ENCODE measurements at regions not wholly inside any gene's neighbourhood (a gene's known extent, or its start where the extent isn't known, plus 50 kb on each side); places are given as distances from the start of the nearest gene placed in this dataset.
A peak's percentile ranks its signal among the peaks of the same experiment; 100 is the strongest.

DNA sequence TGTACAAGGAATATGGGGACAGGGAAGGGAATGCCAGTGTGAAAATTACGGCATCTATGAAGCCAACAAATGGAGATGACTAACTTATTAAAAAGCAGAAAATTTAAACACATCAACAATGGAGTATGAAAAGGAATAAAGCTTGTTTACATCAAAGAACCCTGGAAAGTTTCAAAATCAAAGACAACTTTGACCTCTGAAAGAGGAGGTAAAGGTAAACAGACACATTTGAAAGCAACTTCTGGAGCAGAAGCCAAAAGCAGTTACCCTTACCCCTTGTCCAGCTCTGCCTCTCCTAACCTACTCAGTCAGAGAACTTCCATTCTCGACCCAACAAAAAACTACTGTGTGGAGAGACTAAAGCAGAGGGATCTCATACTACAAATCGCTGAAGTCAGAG is 184.3 kb downstream of the DUSP6 start:
- Histone ChIP-seq H3K27ac (ENCODE audit: low read length) (peak overlapping the region; percentile 5), H3K36me3 (ENCODE audit: control insufficient read depth in 1 of 2, insufficient read depth in 2 of 2, low read length in 2 of 2) (no peaks in the 10 kb centered on the region), H3K27me3 (ENCODE audit: low read depth, low read length) (no peaks in the 10 kb centered on the region), H3K9me3 (ENCODE audit: control insufficient read depth in 1 of 2, low read length in 2 of 2) (peaks cover 0 to 2% of the 10 kb centered on the region in 2 donors), H3K4me1 (ENCODE audit: control insufficient read depth in 1 of 2, insufficient read depth in 2 of 2, low read length in 2 of 2) (peaks cover 21 to 30% of the 10 kb centered on the region in 2 donors), H3K4me3 (ENCODE audit: low read depth in 1 of 2, low read length in 2 of 2) (peak overlapping the region in 1 of 2 donors; percentile 18)

DNA sequence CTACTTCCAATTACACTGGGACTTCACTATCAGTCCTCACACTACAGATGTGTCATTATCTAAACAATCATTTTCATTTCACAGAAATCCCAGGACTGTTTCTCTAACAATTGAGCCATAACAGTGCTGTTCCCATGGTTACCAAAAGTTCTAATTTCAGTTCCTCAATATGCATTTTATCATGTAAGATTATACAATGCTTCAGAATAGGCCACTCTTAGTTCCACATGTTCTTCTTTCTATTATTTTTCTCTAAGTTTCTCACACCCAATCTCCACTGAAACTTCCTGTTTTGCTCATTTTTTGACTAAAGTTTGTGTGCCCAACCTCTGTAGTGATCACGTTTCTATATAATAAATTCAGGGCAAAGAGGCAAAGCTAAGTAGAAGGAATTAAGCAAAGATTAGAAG is 185.8 kb downstream of the DUSP6 start:
- Histone ChIP-seq H3K9me3 (ENCODE audit: control insufficient read depth in 1 of 2, low read length in 2 of 2) (no peaks in the 10 kb centered on the region), H3K4me3 (ENCODE audit: low read depth in 1 of 2, low read length in 2 of 2) (no peak overlapping the region), H3K36me3 (ENCODE audit: control insufficient read depth in 1 of 2, insufficient read depth in 2 of 2, low read length in 2 of 2) (no peaks in the 10 kb centered on the region), H3K4me1 (ENCODE audit: control insufficient read depth in 1 of 2, insufficient read depth in 2 of 2, low read length in 2 of 2) (peaks cover 25 to 33% of the 10 kb centered on the region in 2 donors), H3K27me3 (ENCODE audit: low read depth, low read length) (no peaks in the 10 kb centered on the region), H3K27ac (ENCODE audit: low read length) (peak overlapping the region; percentile 24)

DNA sequence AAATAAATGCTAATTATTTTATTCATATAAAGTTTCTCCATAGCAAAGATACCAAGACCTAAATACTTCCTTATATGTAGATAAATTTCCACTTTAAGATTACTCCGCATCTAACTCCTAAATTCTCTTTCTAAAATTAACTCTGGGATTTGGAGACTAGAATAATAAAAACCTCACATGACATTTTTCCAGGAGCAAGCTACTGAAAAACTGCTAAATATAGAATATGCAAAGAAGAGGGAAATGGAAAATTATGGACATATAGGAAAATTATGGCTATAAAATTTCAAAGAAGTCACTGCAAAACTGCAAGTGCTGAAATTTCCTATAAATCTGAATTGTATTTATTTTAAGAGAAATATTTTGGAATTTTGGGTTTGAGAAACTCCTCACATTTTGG is 186.2 kb downstream of the DUSP6 start:
- peaks cover 25 to 33% of the 10 kb centered on the region in 2 donors for H3K4me1 ChIP-seq (ENCODE audit: control insufficient read depth in 1 of 2, insufficient read depth in 2 of 2, low read length in 2 of 2)
- H3K27ac ChIP-seq (ENCODE audit: low read length): peak overlapping the region; percentile 24

DNA sequence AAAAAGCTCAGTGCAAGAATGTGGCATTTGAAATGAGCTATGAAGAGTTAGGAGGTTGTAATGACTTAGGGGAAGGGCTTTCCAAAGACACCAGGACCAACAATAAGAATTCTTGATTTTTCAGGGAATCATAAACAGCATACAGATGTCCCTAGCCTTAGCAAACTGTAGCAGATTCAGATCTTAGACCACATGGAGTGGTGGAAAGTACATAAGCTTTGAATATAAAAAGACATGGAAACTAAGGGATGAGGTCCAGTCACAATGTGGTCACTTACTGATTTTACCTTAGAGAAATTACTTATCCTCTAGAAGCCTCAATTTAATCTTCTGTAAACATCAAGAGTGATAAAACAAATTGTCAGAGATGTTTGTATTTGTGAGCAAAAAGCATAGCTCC is 186.6 kb downstream of the DUSP6 start:
- no peak overlapping the region for H3K27ac ChIP-seq (ENCODE audit: low read length)
- no peaks in the 10 kb centered on the region for H3K36me3 ChIP-seq (ENCODE audit: control insufficient read depth in 1 of 2, insufficient read depth in 2 of 2, low read length in 2 of 2)
- no peaks in the 10 kb centered on the region for H3K9me3 ChIP-seq (ENCODE audit: control insufficient read depth in 1 of 2, low read length in 2 of 2)
- no peak overlapping the region for H3K4me3 ChIP-seq (ENCODE audit: low read depth in 1 of 2, low read length in 2 of 2)
- H3K27me3 ChIP-seq (ENCODE audit: low read depth, low read length): no peaks in the 10 kb centered on the region
- H3K4me1 ChIP-seq (ENCODE audit: control insufficient read depth in 1 of 2, insufficient read depth in 2 of 2, low read length in 2 of 2): peaks cover 25 to 33% of the 10 kb centered on the region in 2 donors

More for the DNA sequence above, 186.2 kb downstream of the DUSP6 start:
- no peaks in the 10 kb centered on the region for H3K27me3 ChIP-seq (ENCODE audit: low read depth, low read length)
- no peaks in the 10 kb centered on the region for H3K36me3 ChIP-seq (ENCODE audit: control insufficient read depth in 1 of 2, insufficient read depth in 2 of 2, low read length in 2 of 2)
- no peak overlapping the region for H3K4me3 ChIP-seq (ENCODE audit: low read depth in 1 of 2, low read length in 2 of 2)
- no peaks in the 10 kb centered on the region for H3K9me3 ChIP-seq (ENCODE audit: control insufficient read depth in 1 of 2, low read length in 2 of 2)

DNA sequence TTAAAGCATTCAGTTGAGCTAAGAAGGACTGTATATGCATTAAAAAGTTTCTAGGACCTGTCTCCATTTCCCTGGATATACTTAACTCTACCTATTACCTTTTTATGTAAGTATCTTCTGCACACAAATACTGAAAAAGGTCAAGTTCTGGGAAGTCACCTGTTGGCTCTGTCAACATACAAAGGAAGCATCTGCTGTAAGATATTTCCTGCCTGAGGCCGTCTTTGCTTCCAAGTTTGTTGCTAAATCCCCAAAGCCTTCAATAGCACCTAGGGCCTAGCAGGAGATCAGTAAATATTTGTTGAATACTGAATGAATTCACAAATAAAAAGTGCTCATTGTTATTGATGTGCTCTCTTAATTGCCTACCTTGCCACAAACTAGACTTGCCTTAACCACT is 188.4 kb downstream of the DUSP6 start:
- H3K27me3 ChIP-seq (ENCODE audit: low read depth, low read length): no peaks in the 10 kb centered on the region
- H3K36me3 ChIP-seq (ENCODE audit: control insufficient read depth in 1 of 2, insufficient read depth in 2 of 2, low read length in 2 of 2): no peaks in the 10 kb centered on the region
- peaks cover 25 to 33% of the 10 kb centered on the region in 2 donors for H3K4me1 ChIP-seq (ENCODE audit: control insufficient read depth in 1 of 2, insufficient read depth in 2 of 2, low read length in 2 of 2)
- H3K9me3 ChIP-seq (ENCODE audit: control insufficient read depth in 1 of 2, low read length in 2 of 2): no peaks in the 10 kb centered on the region
- no peak overlapping the region for H3K4me3 ChIP-seq (ENCODE audit: low read depth in 1 of 2, low read length in 2 of 2)
- H3K27ac ChIP-seq (ENCODE audit: low read length): peak overlapping the region; percentile 87

GRCh38 chr12:89162589-89163261 is 189.6 kb downstream of the DUSP6 start:
- peak overlapping the region; percentile 87 for H3K27ac ChIP-seq (ENCODE audit: low read length)
- peak overlapping the region in 1 of 2 donors; percentile 10 for H3K4me3 ChIP-seq (ENCODE audit: low read depth in 1 of 2, low read length in 2 of 2)

DNA sequence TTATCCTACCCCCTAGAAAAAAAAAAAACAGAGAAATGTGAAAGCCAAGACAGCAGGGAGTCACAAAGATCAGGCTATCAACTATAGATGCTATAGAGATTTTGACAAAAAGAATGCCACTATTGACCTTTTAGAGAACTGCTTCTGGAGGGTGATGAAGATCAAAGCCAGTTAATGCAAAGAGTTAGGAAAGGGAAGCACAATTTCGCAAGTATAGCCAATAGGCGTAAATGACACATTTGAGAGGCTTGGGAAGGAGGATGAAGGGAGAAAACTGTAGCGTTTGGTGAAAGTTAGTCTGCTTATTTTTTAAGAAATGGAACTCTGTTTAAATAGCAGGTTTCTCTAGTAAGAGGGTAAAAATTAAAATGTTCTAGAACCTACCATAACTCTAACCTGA is 190.7 kb downstream of the DUSP6 start:
- Histone ChIP-seq H3K4me1 (ENCODE audit: control insufficient read depth in 1 of 2, insufficient read depth in 2 of 2, low read length in 2 of 2) (peaks cover 23 to 33% of the 10 kb centered on the region in 2 donors), H3K36me3 (ENCODE audit: control insufficient read depth in 1 of 2, insufficient read depth in 2 of 2, low read length in 2 of 2) (no peaks in the 10 kb centered on the region), H3K4me3 (ENCODE audit: low read depth in 1 of 2, low read length in 2 of 2) (no peak overlapping the region), H3K27me3 (ENCODE audit: low read depth, low read length) (no peaks in the 10 kb centered on the region), H3K27ac (ENCODE audit: low read length) (peak overlapping the region; percentile 19), H3K9me3 (ENCODE audit: control insufficient read depth in 1 of 2, low read length in 2 of 2) (no peaks in the 10 kb centered on the region)

More at GRCh38 chr12:89162589-89163261, 189.6 kb downstream of the DUSP6 start:
- no peaks in the 10 kb centered on the region for H3K36me3 ChIP-seq (ENCODE audit: control insufficient read depth in 1 of 2, insufficient read depth in 2 of 2, low read length in 2 of 2)
- no peaks in the 10 kb centered on the region for H3K27me3 ChIP-seq (ENCODE audit: low read depth, low read length)
- no peaks in the 10 kb centered on the region for H3K9me3 ChIP-seq (ENCODE audit: control insufficient read depth in 1 of 2, low read length in 2 of 2)
- H3K4me1 ChIP-seq (ENCODE audit: control insufficient read depth in 1 of 2, insufficient read depth in 2 of 2, low read length in 2 of 2): peaks cover 25 to 27% of the 10 kb centered on the region in 2 donors

DNA sequence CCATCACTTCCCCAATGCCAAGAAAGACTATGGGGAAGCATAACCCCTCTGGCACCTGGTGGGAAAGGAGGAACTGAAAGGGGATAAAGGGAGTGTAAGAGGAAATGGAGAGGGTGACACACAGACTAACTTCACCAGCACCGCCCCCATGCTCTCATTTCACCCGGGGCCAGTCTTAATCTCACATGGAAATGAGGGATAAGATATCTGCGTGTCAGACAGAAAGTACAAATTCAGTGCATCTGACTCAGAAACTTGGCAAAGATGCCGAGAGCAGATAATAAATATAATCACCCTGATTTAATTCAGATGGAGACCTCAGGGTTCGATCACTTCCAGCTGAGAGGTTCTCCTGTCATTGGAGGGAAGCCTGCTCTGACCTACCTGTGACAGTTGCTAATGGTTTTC is 191.6 kb downstream of the DUSP6 start:
- H3K4me3 ChIP-seq (ENCODE audit: low read depth in 1 of 2, low read length in 2 of 2): no peak overlapping the region
- no peaks in the 10 kb centered on the region for H3K36me3 ChIP-seq (ENCODE audit: control insufficient read depth in 1 of 2, insufficient read depth in 2 of 2, low read length in 2 of 2)
- peak overlapping the region; percentile 58 for H3K27ac ChIP-seq (ENCODE audit: low read length)
- peaks cover 16 to 30% of the 10 kb centered on the region in 2 donors for H3K4me1 ChIP-seq (ENCODE audit: control insufficient read depth in 1 of 2, insufficient read depth in 2 of 2, low read length in 2 of 2)
- H3K9me3 ChIP-seq (ENCODE audit: control insufficient read depth in 1 of 2, low read length in 2 of 2): no peaks in the 10 kb centered on the region
- no peaks in the 10 kb centered on the region for H3K27me3 ChIP-seq (ENCODE audit: low read depth, low read length)

GRCh38 chr12:89157413-89157812 is 194.9 kb downstream of the DUSP6 start:
- no peaks in the 10 kb centered on the region for H3K27me3 ChIP-seq (ENCODE audit: low read depth, low read length)
- H3K27ac ChIP-seq (ENCODE audit: low read length): no peak overlapping the region
- H3K4me3 ChIP-seq (ENCODE audit: low read depth in 1 of 2, low read length in 2 of 2): no peak overlapping the region
- peaks cover 0 to 8% of the 10 kb centered on the region in 2 donors for H3K4me1 ChIP-seq (ENCODE audit: control insufficient read depth in 1 of 2, insufficient read depth in 2 of 2, low read length in 2 of 2)
- H3K9me3 ChIP-seq (ENCODE audit: control insufficient read depth in 1 of 2, low read length in 2 of 2): no peaks in the 10 kb centered on the region
- H3K36me3 ChIP-seq (ENCODE audit: control insufficient read depth in 1 of 2, insufficient read depth in 2 of 2, low read length in 2 of 2): no peaks in the 10 kb centered on the region

- H3K36me3 ChIP-seq (ENCODE audit: control insufficient read depth in 1 of 2, insufficient read depth in 2 of 2, low read length in 2 of 2): no peaks in the 10 kb centered on the region
- H3K4me3 ChIP-seq (ENCODE audit: low read depth in 1 of 2, low read length in 2 of 2): no peak overlapping the region
- H3K4me1 ChIP-seq (ENCODE audit: control insufficient read depth in 1 of 2, insufficient read depth in 2 of 2, low read length in 2 of 2): peaks cover 0 to 8% of the 10 kb centered on the region in 2 donors
- no peaks in the 10 kb centered on the region for H3K9me3 ChIP-seq (ENCODE audit: control insufficient read depth in 1 of 2, low read length in 2 of 2)
- H3K27ac ChIP-seq (ENCODE audit: low read length): no peak overlapping the region
- no peaks in the 10 kb centered on the region for H3K27me3 ChIP-seq (ENCODE audit: low read depth, low read length)
These were observed 195.4 kb downstream of the DUSP6 start for GRCh38 chr12:89156862-89157262.

GRCh38 chr12:89156340-89156739 is 196.0 kb downstream of the DUSP6 start:
- H3K4me3 ChIP-seq (ENCODE audit: low read depth in 1 of 2, low read length in 2 of 2): no peak overlapping the region
- H3K36me3 ChIP-seq (ENCODE audit: control insufficient read depth in 1 of 2, insufficient read depth in 2 of 2, low read length in 2 of 2): no peaks in the 10 kb centered on the region
- H3K9me3 ChIP-seq (ENCODE audit: control insufficient read depth in 1 of 2, low read length in 2 of 2): no peaks in the 10 kb centered on the region
- no peak overlapping the region for H3K27ac ChIP-seq (ENCODE audit: low read length)
- no peaks in the 10 kb centered on the region for H3K27me3 ChIP-seq (ENCODE audit: low read depth, low read length)
- H3K4me1 ChIP-seq (ENCODE audit: control insufficient read depth in 1 of 2, insufficient read depth in 2 of 2, low read length in 2 of 2): peaks cover 0 to 8% of the 10 kb centered on the region in 2 donors

DNA sequence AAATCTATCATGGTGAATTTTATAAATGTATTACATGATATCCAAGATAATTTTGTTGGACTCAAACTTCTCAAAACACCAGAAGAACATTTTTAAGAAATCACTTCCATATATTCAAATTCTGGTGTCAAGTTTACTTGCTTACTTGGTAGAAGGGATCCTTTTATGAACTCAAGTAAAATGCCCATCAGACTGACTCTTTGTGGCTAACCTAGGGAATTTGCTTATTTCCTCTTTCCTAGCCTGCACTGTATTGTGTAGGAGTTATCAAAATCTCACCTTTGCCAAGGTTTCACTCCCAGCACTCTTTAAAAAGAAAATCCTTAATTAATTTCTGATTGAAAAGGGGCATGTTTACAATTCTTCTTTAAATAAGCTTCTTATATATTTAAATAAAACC is 196.5 kb downstream of the DUSP6 start:
- H3K27ac ChIP-seq (ENCODE audit: low read length): no peak overlapping the region
- H3K4me1 ChIP-seq (ENCODE audit: control insufficient read depth in 1 of 2, insufficient read depth in 2 of 2, low read length in 2 of 2): peaks cover 0 to 8% of the 10 kb centered on the region in 2 donors
- no peak overlapping the region for H3K4me3 ChIP-seq (ENCODE audit: low read depth in 1 of 2, low read length in 2 of 2)
- H3K27me3 ChIP-seq (ENCODE audit: low read depth, low read length): no peaks in the 10 kb centered on the region
- H3K36me3 ChIP-seq (ENCODE audit: control insufficient read depth in 1 of 2, insufficient read depth in 2 of 2, low read length in 2 of 2): no peaks in the 10 kb centered on the region
- H3K9me3 ChIP-seq (ENCODE audit: control insufficient read depth in 1 of 2, low read length in 2 of 2): no peaks in the 10 kb centered on the region
